ENCODE measurements at regions not wholly inside any gene's neighbourhood (a gene's known extent, or its start where the extent isn't known, plus 50 kb on each side); places are given as distances from the start of the nearest gene placed in this dataset.
"Not testable (repeated sequence)": the region's sequence is repeated elsewhere in the genome, so short reads cannot be mapped to it uniquely, and the experiment has no call there.

- not testable (repeated sequence) for DNase-seq (ENCODE audit: low read depth in 2 of 2)
Observed at GRCh38 chr2:89148256-89148655, 456.8 kb downstream of the RPIA start.

- not testable (repeated sequence) for DNase-seq (ENCODE audit: low read depth in 2 of 2)
Observed at GRCh38 chr2:89151699-89152098, 460.2 kb downstream of the RPIA start.

GRCh38 chr2:89152501-89152900, 461.0 kb downstream of the RPIA start:
- not testable (repeated sequence) for DNase-seq (ENCODE audit: low read depth in 2 of 2)

- DNase-seq (ENCODE audit: low read depth in 2 of 2): not testable (repeated sequence)
Observed at GRCh38 chr2:89153210-89153609, 461.7 kb downstream of the RPIA start.

- DNase-seq (ENCODE audit: low read depth in 2 of 2): not testable (repeated sequence)
Observed at GRCh38 chr2:89154247-89154682, 462.8 kb downstream of the RPIA start.

- DNase-seq (ENCODE audit: low read depth in 2 of 2): not testable (repeated sequence)
Observed at GRCh38 chr2:89160306-89160705, 468.8 kb downstream of the RPIA start.

- not testable (repeated sequence) for DNase-seq (ENCODE audit: low read depth in 2 of 2)
Observed at GRCh38 chr2:89161626-89162025, 470.2 kb downstream of the RPIA start.

GRCh38 chr2:89170506-89171173, 479.2 kb downstream of the RPIA start:
- not testable (repeated sequence) for DNase-seq (ENCODE audit: low read depth in 2 of 2)

- not testable (repeated sequence) for DNase-seq (ENCODE audit: low read depth in 2 of 2)
Observed at GRCh38 chr2:89171174-89171519, 479.7 kb downstream of the RPIA start.

GRCh38 chr2:89177004-89177403, 485.5 kb downstream of the RPIA start:
- not testable (repeated sequence) for DNase-seq (ENCODE audit: low read depth in 2 of 2)

GRCh38 chr2:89182221-89182620, 490.7 kb downstream of the RPIA start:
- not testable (repeated sequence) for DNase-seq (ENCODE audit: low read depth in 2 of 2)

- not testable (repeated sequence) for DNase-seq (ENCODE audit: low read depth in 2 of 2)
Observed at GRCh38 chr2:89184746-89185145, 493.3 kb downstream of the RPIA start.

- not testable (repeated sequence) for DNase-seq (ENCODE audit: low read depth in 2 of 2)
Observed at GRCh38 chr2:89195636-89196251, 504.3 kb downstream of the RPIA start.

- DNase-seq (ENCODE audit: low read depth in 2 of 2): not testable (repeated sequence)
Observed at GRCh38 chr2:89196719-89197118, 505.2 kb downstream of the RPIA start.

- not testable (repeated sequence) for DNase-seq (ENCODE audit: low read depth in 2 of 2)
Observed at GRCh38 chr2:89198026-89198425, 506.6 kb downstream of the RPIA start.

GRCh38 chr2:89199453-89200246, 508.2 kb downstream of the RPIA start:
- DNase-seq (ENCODE audit: low read depth in 2 of 2): not testable (repeated sequence)

- DNase-seq (ENCODE audit: low read depth in 2 of 2): not testable (repeated sequence)
Observed at GRCh38 chr2:89200247-89200527, 508.7 kb downstream of the RPIA start.

GRCh38 chr2:89202518-89202917, 511.0 kb downstream of the RPIA start:
- not testable (repeated sequence) for DNase-seq (ENCODE audit: low read depth in 2 of 2)

- peak in 1 of 2 donors; percentile 22 for DNase-seq (ENCODE audit: low read depth in 2 of 2)
Observed at GRCh38 chr2:89205153-89205552, 513.7 kb downstream of the RPIA start.

GRCh38 chr2:89208144-89208932, 516.9 kb downstream of the RPIA start:
- DNase-seq (ENCODE audit: low read depth in 2 of 2): not testable (repeated sequence)

- not testable (repeated sequence) for DNase-seq (ENCODE audit: low read depth in 2 of 2)
Observed at GRCh38 chr2:89213151-89213550, 521.7 kb downstream of the RPIA start.

- DNase-seq (ENCODE audit: low read depth in 2 of 2): not testable (repeated sequence)
Observed at GRCh38 chr2:89213811-89214210, 522.3 kb downstream of the RPIA start.

All from stimulated activated CD4-positive, alpha-beta T cell treated with anti-CD3 and anti-CD28 coated beads, Interleukin-15, amount 100 ng/mL, for 48 hours (primary cell).